Right lobe of liver (tissue), 6 donors: ENCODE measurements at regions not wholly inside any gene's neighbourhood (a gene's known extent, or its start where the extent isn't known, plus 50 kb on each side); places are given as distances from the start of the nearest gene placed in this dataset.

ENCODE experiments used
- ATAC-seq, 4 donors: fragments of 200-7000 bp; cut with Tn5 transposase; one replicate each; pipeline ENCODE4 v1.9.1; 2020; ENCODE audit warnings: mild to moderate bottlenecking in 4 of 4, moderate library complexity in 4 of 4
- DNase-seq, 3 donors: peaks; one replicate each; pipeline ENCODE4 v3.0.0-alpha.2; 2020
- H3K27ac ChIP-seq, 3 donors: fragments of 200-600 bp; one replicate each; pipeline ENCODE4 v1.8.0; 2022
- H3K27me3 ChIP-seq, 2 donors: fragments of 200-600 bp; one replicate each; pipeline ENCODE4 v1.8.0; 2022
- H3K36me3 ChIP-seq, 4 donors: fragments of 200-600 bp; sonication (generic) in 1 of 4; one replicate each; pipeline versions ENCODE4 v1.5.1 to v1.8.0; 2017 to 2022; ENCODE audit warnings: control low read depth in 1 of 4
- H3K4me1 ChIP-seq, 4 donors: fragments of 200-600 bp; sonication (generic) in 1 of 4; one replicate each; pipeline versions ENCODE4 v1.5.1 to v1.8.0; 2017 to 2022; ENCODE audit warnings: control low read depth in 1 of 4
- H3K4me3 ChIP-seq, 3 donors: fragments of 200-600 bp; one replicate each; pipeline ENCODE4 v1.8.0; 2022
- H3K9me3 ChIP-seq, 4 donors: fragments of 200-600 bp; sonication (generic) in 1 of 4; one replicate each; pipeline versions ENCODE4 v1.5.1 to v1.8.0; 2017 to 2022; ENCODE audit warnings: control low read depth in 1 of 4
- POLR2A ChIP-seq: fragments of 450-650 bp; IDR thresholded peaks from one replicate; pipeline ENCODE4 v1.6.1; 2017; ENCODE audit warnings: antibody characterized with exemption, mild to moderate bottlenecking
- WGBS: methylation state at CpG from one replicate; pipeline ENCODE4 v1.1.6; 2018; ENCODE audit warnings: low coverage, low lambda C conversion rate; ENCODE audit not compliant: insufficient coverage; ENCODE audit errors: missing lambda C conversion rate; 5-methylcytosine and 5-hydroxymethylcytosine counted together
- intact Hi-C, 2 donors: fragments of 100-400 bp; cut with DNase I; formaldehyde crosslinking; loops; one replicate each; pipeline versions ENCODE4 v1.11.2 to v1.14.1; 2022
- TF ChIP-seq, protein P1 (sequence below), 4 donors: fragments of 200-600 bp in 3 of 4; fragments of 450-650 bp in 1 of 4; IDR thresholded peaks; one replicate each; pipeline versions ENCODE4 v1.5.1 to v1.8.0; 2016 to 2022; ENCODE audit warnings: antibody characterized with exemption in 4 of 4, mild to moderate bottlenecking in 2 of 4
- donor health status: DM: no; HTN: yes; CAD: no.
- donor health status: DM: no; HTN: no; CAD: no.
- donor health status: DM: no; HTN: no; CAD: no.
- donor health status: DM: no; HTN: yes; CAD: no.
- donor health status: DM: no; HTN: yes; CAD: no.

DNA sequence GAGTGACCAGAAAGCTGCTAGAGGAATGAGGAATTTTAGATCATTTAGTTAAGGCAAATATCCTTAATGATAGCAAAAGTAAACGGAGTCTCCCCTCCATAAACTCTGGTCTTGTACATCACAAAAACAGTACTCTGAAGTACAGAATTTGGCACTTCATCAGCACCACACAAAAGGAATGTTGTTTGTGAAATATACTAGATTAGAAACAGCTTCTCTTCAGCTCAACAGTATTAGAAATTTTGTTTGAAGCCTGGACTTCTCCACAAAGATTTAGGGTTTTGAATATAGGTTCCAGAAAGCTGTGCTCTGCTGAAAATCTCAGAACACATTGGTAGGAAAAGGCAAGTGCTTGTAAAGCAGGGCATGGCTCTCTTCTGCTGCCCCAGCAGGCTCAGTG, 135.1 kb upstream of the PTGFR start:
- no peak overlapping the region for H3K27ac ChIP-seq
- 60% methylated on average over 1 of the region's 1 CpG for WGBS

DNA sequence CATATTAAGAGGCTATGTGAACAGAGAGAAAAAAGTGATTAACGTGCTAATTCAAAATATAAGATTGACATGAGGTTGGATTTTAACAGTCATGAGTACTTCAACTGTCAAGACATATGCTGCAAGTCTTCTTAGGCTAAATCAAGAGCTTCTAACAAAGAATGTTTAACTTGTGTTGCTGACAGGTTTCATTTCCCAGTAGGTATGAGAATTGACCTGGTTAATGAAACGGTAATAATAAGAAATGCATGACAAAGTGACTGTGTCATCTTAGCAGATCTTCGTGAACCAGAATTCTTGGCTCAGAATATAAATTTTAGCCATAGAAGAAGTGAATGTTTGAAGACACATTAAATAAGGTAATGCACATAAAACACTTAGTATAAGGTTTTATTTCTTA, 132.6 kb upstream of the PTGFR start:
- H3K27ac ChIP-seq: no peak overlapping the region
- intact Hi-C loops: no loop called here
- H3K9me3 ChIP-seq: no peaks in the 10 kb centered on the region
- no peak overlapping the region for H3K4me3 ChIP-seq
- 87% methylated on average over 3 of the region's 3 CpGs for WGBS
- H3K4me1 ChIP-seq: no peaks in the 10 kb centered on the region
- ATAC-seq (no peak), DNase-seq (no peak)
- TF ChIP-seq, protein P1, sequence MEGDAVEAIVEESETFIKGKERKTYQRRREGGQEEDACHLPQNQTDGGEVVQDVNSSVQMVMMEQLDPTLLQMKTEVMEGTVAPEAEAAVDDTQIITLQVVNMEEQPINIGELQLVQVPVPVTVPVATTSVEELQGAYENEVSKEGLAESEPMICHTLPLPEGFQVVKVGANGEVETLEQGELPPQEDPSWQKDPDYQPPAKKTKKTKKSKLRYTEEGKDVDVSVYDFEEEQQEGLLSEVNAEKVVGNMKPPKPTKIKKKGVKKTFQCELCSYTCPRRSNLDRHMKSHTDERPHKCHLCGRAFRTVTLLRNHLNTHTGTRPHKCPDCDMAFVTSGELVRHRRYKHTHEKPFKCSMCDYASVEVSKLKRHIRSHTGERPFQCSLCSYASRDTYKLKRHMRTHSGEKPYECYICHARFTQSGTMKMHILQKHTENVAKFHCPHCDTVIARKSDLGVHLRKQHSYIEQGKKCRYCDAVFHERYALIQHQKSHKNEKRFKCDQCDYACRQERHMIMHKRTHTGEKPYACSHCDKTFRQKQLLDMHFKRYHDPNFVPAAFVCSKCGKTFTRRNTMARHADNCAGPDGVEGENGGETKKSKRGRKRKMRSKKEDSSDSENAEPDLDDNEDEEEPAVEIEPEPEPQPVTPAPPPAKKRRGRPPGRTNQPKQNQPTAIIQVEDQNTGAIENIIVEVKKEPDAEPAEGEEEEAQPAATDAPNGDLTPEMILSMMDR (IDR thresholded peaks at IDR 0.05): no peak
- TF ChIP-seq POLR2A: no peak
- no peaks in the 10 kb centered on the region for H3K27me3 ChIP-seq
- no peaks in the 10 kb centered on the region for H3K36me3 ChIP-seq

More for the DNA sequence above, 135.1 kb upstream of the PTGFR start:
- H3K9me3 ChIP-seq: no peaks in the 10 kb centered on the region
- H3K4me1 ChIP-seq: no peaks in the 10 kb centered on the region
- DNase-seq: no peak
- no peaks in the 10 kb centered on the region for H3K36me3 ChIP-seq
- no peaks in the 10 kb centered on the region for H3K27me3 ChIP-seq
- TF ChIP-seq, protein P1 (IDR thresholded peaks at IDR 0.05): no peak
- no peak for TF ChIP-seq POLR2A
- intact Hi-C loops: no loop called here
- no peak overlapping the region for H3K4me3 ChIP-seq
- ATAC-seq: no peak

DNA sequence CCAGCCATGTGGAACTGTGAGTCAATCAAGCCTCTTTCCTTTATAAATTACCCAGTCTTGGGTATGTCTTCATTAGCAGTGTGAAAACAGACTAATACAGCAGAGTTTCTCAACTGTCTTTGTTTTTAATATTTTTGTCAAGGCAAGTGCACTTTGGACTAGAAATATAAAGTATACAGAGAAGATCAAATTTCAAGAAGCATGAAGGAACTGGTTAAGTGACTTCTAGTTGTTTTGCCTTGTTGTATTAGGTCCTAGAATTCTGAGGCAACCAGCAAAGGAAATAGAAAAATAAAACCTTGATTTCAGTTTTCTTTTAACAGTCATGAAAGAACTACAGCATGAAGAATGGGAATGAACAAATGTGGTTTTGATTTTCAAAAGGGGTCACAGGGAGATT, 131.1 kb upstream of the PTGFR start:
- intact Hi-C loops: no loop called here
- H3K27ac ChIP-seq: no peak overlapping the region
- H3K4me3 ChIP-seq: no peak overlapping the region
- ATAC-seq (no peak), DNase-seq (no peak)
- no peaks in the 10 kb centered on the region for H3K27me3 ChIP-seq
- H3K4me1 ChIP-seq: no peaks in the 10 kb centered on the region
- H3K9me3 ChIP-seq: no peaks in the 10 kb centered on the region
- H3K36me3 ChIP-seq: no peaks in the 10 kb centered on the region
- no peak for TF ChIP-seq POLR2A
- TF ChIP-seq, protein P1 (IDR thresholded peaks at IDR 0.05): no peak

DNA sequence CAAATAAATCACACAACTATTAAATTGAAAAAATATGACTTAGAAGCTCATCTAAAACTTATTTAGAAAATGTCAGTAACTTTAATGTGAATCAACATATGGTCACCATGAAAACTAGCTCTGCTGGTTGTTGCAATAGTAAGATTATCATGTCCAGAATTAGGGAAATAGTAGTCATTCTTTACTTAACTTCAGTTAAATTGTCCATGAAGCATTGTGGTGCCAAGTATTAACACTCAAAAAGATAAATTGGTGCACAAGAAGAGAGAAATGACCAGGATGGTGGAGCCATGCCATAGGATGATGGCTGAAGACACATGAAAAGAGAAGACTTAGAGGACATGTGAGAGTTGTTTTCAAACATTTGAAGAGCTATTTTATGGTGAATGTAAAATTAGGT, 130.2 kb upstream of the PTGFR start:
- Histone ChIP-seq H3K27me3 (no peaks in the 10 kb centered on the region), H3K4me1 (no peaks in the 10 kb centered on the region), H3K27ac (no peak overlapping the region), H3K9me3 (no peaks in the 10 kb centered on the region), H3K4me3 (no peak overlapping the region), H3K36me3 (no peaks in the 10 kb centered on the region)
- DNase-seq: no peak
- ATAC-seq: no peak
- TF ChIP-seq POLR2A: no peak
- TF ChIP-seq, protein P1 (IDR thresholded peaks at IDR 0.05): no peak
- intact Hi-C loops: no loop called here

DNA sequence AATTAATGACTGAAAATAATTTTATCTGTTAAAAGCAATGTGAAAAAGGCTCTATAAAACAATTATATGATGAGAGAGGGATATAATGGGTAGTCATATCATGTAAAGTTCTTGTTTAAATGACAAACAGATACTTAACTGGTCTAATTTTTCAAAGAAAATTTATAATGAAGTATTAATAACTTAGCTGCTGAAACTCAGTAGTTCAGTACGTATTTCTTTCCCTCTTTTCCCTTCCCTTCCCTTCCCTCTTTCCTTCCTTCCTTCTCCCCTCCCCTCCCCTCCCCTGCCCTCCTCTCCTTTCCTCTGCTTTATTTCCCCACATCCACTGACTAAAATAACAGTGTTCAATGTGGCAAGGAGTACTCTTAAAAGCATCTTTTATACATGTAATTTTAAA, 123.1 kb upstream of the PTGFR start:
- ATAC-seq (no peak), DNase-seq (no peak)
- Histone ChIP-seq H3K27ac (no peak overlapping the region), H3K27me3 (no peaks in the 10 kb centered on the region), H3K4me3 (no peak overlapping the region), H3K9me3 (no peaks in the 10 kb centered on the region), H3K4me1 (no peaks in the 10 kb centered on the region), H3K36me3 (no peaks in the 10 kb centered on the region)
- WGBS: 54% methylated on average over 1 of the region's 1 CpG
- no peak for TF ChIP-seq POLR2A
- TF ChIP-seq, protein P1 (IDR thresholded peaks at IDR 0.05): no peak
- intact Hi-C loops: no loop called here
